ENCODE measurements at regions not wholly inside any gene's neighbourhood (a gene's known extent, or its start where the extent isn't known, plus 50 kb on each side); places are given as distances from the start of the nearest gene placed in this dataset.

- Histone ChIP-seq H3K4me3 (ENCODE audit: low read depth, low read length) (no peak overlapping the region), H3K27me3 (ENCODE audit: control insufficient read depth, insufficient read depth, low read length) (no peaks in the 10 kb centered on the region), H3K9me3 (ENCODE audit: control insufficient read depth, insufficient read depth, low read length) (no peaks in the 10 kb centered on the region), H3K27ac (ENCODE audit: low read depth, low read length) (no peak overlapping the region), H3K36me3 (ENCODE audit: control insufficient read depth, insufficient read depth, low read length) (no peaks in the 10 kb centered on the region), H3K4me1 (ENCODE audit: control insufficient read depth, insufficient read depth, low read length) (no peaks in the 10 kb centered on the region)
- DNase-seq (ENCODE audit: low read depth in 4 of 6, low spot score in 6 of 6), result peak in 1 of 6 donors; percentile 61
- no CpG with 5 or more reads among the region's 3 CpGs for WGBS (ENCODE audit: insufficient coverage)
Measured at GRCh38 chr6:91523511-91523910, 936.6 kb upstream of the MAP3K7 start.

- H3K4me3 ChIP-seq (ENCODE audit: low read depth, low read length), result no peak overlapping the region
- no peaks in the 10 kb centered on the region for H3K36me3 ChIP-seq (ENCODE audit: control insufficient read depth, insufficient read depth, low read length)
- no peaks in the 10 kb centered on the region for H3K27me3 ChIP-seq (ENCODE audit: control insufficient read depth, insufficient read depth, low read length)
- DNase-seq (ENCODE audit: low read depth in 4 of 6, low spot score in 6 of 6), result no peak
- H3K9me3 ChIP-seq (ENCODE audit: control insufficient read depth, insufficient read depth, low read length), result no peaks in the 10 kb centered on the region
- H3K4me1 ChIP-seq (ENCODE audit: control insufficient read depth, insufficient read depth, low read length), result no peaks in the 10 kb centered on the region
- H3K27ac ChIP-seq (ENCODE audit: low read depth, low read length), result no peak overlapping the region
Measured at GRCh38 chr6:91521999-91522398, 935.1 kb upstream of the MAP3K7 start.

GRCh38 chr6:91509711-91510110 is 922.8 kb upstream of the MAP3K7 start:
- Histone ChIP-seq H3K9me3 (ENCODE audit: control insufficient read depth, insufficient read depth, low read length) (no peaks in the 10 kb centered on the region), H3K27me3 (ENCODE audit: control insufficient read depth, insufficient read depth, low read length) (no peaks in the 10 kb centered on the region), H3K4me3 (ENCODE audit: low read depth, low read length) (no peak overlapping the region), H3K36me3 (ENCODE audit: control insufficient read depth, insufficient read depth, low read length) (no peaks in the 10 kb centered on the region), H3K4me1 (ENCODE audit: control insufficient read depth, insufficient read depth, low read length) (no peaks in the 10 kb centered on the region), H3K27ac (ENCODE audit: low read depth, low read length) (no peak overlapping the region)
- DNase-seq (ENCODE audit: low read depth in 4 of 6, low spot score in 6 of 6), result no peak
- WGBS (ENCODE audit: insufficient coverage), result 100% methylated on average over 1 of the region's 2 CpGs

GRCh38 chr6:91509039-91509438 is 922.2 kb upstream of the MAP3K7 start:
- H3K27ac ChIP-seq (ENCODE audit: low read depth, low read length), result no peak overlapping the region
- no peak overlapping the region for H3K4me3 ChIP-seq (ENCODE audit: low read depth, low read length)
- H3K9me3 ChIP-seq (ENCODE audit: control insufficient read depth, insufficient read depth, low read length), result no peaks in the 10 kb centered on the region
- no peaks in the 10 kb centered on the region for H3K27me3 ChIP-seq (ENCODE audit: control insufficient read depth, insufficient read depth, low read length)
- no peak for DNase-seq (ENCODE audit: low read depth in 4 of 6, low spot score in 6 of 6)
- H3K36me3 ChIP-seq (ENCODE audit: control insufficient read depth, insufficient read depth, low read length), result no peaks in the 10 kb centered on the region
- no peaks in the 10 kb centered on the region for H3K4me1 ChIP-seq (ENCODE audit: control insufficient read depth, insufficient read depth, low read length)
- WGBS (ENCODE audit: insufficient coverage), result no CpG with 5 or more reads among the region's 2 CpGs

- WGBS (ENCODE audit: insufficient coverage), result no CpG with 5 or more reads among the region's 5 CpGs
- Histone ChIP-seq H3K36me3 (ENCODE audit: control insufficient read depth, insufficient read depth, low read length) (no peaks in the 10 kb centered on the region), H3K27ac (ENCODE audit: low read depth, low read length) (no peak overlapping the region), H3K4me3 (ENCODE audit: low read depth, low read length) (no peak overlapping the region), H3K4me1 (ENCODE audit: control insufficient read depth, insufficient read depth, low read length) (no peaks in the 10 kb centered on the region), H3K9me3 (ENCODE audit: control insufficient read depth, insufficient read depth, low read length) (no peaks in the 10 kb centered on the region), H3K27me3 (ENCODE audit: control insufficient read depth, insufficient read depth, low read length) (no peaks in the 10 kb centered on the region)
- DNase-seq (ENCODE audit: low read depth in 4 of 6, low spot score in 6 of 6), result no peak
Measured at GRCh38 chr6:91506509-91506908, 919.6 kb upstream of the MAP3K7 start.

GRCh38 chr6:91505199-91505598 is 918.3 kb upstream of the MAP3K7 start:
- no peaks in the 10 kb centered on the region for H3K36me3 ChIP-seq (ENCODE audit: control insufficient read depth, insufficient read depth, low read length)
- H3K27ac ChIP-seq (ENCODE audit: low read depth, low read length), result no peak overlapping the region
- no peaks in the 10 kb centered on the region for H3K27me3 ChIP-seq (ENCODE audit: control insufficient read depth, insufficient read depth, low read length)
- H3K4me1 ChIP-seq (ENCODE audit: control insufficient read depth, insufficient read depth, low read length), result no peaks in the 10 kb centered on the region
- DNase-seq (ENCODE audit: low read depth in 4 of 6, low spot score in 6 of 6), result no peak
- H3K9me3 ChIP-seq (ENCODE audit: control insufficient read depth, insufficient read depth, low read length), result no peaks in the 10 kb centered on the region
- no peak overlapping the region for H3K4me3 ChIP-seq (ENCODE audit: low read depth, low read length)

- peak in 2 of 6 donors; percentile 11 to 77 for DNase-seq (ENCODE audit: low read depth in 4 of 6, low spot score in 6 of 6)
- no peaks in the 10 kb centered on the region for H3K36me3 ChIP-seq (ENCODE audit: control insufficient read depth, insufficient read depth, low read length)
- H3K27me3 ChIP-seq (ENCODE audit: control insufficient read depth, insufficient read depth, low read length), result no peaks in the 10 kb centered on the region
- H3K4me1 ChIP-seq (ENCODE audit: control insufficient read depth, insufficient read depth, low read length), result no peaks in the 10 kb centered on the region
- no peak overlapping the region for H3K27ac ChIP-seq (ENCODE audit: low read depth, low read length)
- H3K9me3 ChIP-seq (ENCODE audit: control insufficient read depth, insufficient read depth, low read length), result no peaks in the 10 kb centered on the region
- H3K4me3 ChIP-seq (ENCODE audit: low read depth, low read length), result no peak overlapping the region
- WGBS (ENCODE audit: insufficient coverage), result 83% methylated on average over 1 of the region's 4 CpGs
Measured at GRCh38 chr6:91501930-91502329, 915.1 kb upstream of the MAP3K7 start.

- Histone ChIP-seq H3K9me3 (ENCODE audit: control insufficient read depth, insufficient read depth, low read length) (no peaks in the 10 kb centered on the region), H3K27me3 (ENCODE audit: control insufficient read depth, insufficient read depth, low read length) (no peaks in the 10 kb centered on the region), H3K4me3 (ENCODE audit: low read depth, low read length) (no peak overlapping the region), H3K4me1 (ENCODE audit: control insufficient read depth, insufficient read depth, low read length) (no peaks in the 10 kb centered on the region), H3K36me3 (ENCODE audit: control insufficient read depth, insufficient read depth, low read length) (no peaks in the 10 kb centered on the region), H3K27ac (ENCODE audit: low read depth, low read length) (no peak overlapping the region)
- no CpG with 5 or more reads among the region's 1 CpG for WGBS (ENCODE audit: insufficient coverage)
- no peak for DNase-seq (ENCODE audit: low read depth in 4 of 6, low spot score in 6 of 6)
Measured at GRCh38 chr6:91500689-91501303, 913.9 kb upstream of the MAP3K7 start.

- Histone ChIP-seq H3K27me3 (ENCODE audit: control insufficient read depth, insufficient read depth, low read length) (no peaks in the 10 kb centered on the region), H3K27ac (ENCODE audit: low read depth, low read length) (no peak overlapping the region), H3K36me3 (ENCODE audit: control insufficient read depth, insufficient read depth, low read length) (no peaks in the 10 kb centered on the region), H3K9me3 (ENCODE audit: control insufficient read depth, insufficient read depth, low read length) (no peaks in the 10 kb centered on the region), H3K4me1 (ENCODE audit: control insufficient read depth, insufficient read depth, low read length) (no peaks in the 10 kb centered on the region), H3K4me3 (ENCODE audit: low read depth, low read length) (no peak overlapping the region)
- no peak for DNase-seq (ENCODE audit: low read depth in 4 of 6, low spot score in 6 of 6)
- WGBS (ENCODE audit: insufficient coverage), result 100% methylated on average over 1 of the region's 1 CpG
Measured at GRCh38 chr6:91498576-91498975, 911.7 kb upstream of the MAP3K7 start.

- Histone ChIP-seq H3K4me1 (ENCODE audit: control insufficient read depth, insufficient read depth, low read length) (no peaks in the 10 kb centered on the region), H3K27ac (ENCODE audit: low read depth, low read length) (no peak overlapping the region), H3K27me3 (ENCODE audit: control insufficient read depth, insufficient read depth, low read length) (no peaks in the 10 kb centered on the region), H3K4me3 (ENCODE audit: low read depth, low read length) (no peak overlapping the region), H3K36me3 (ENCODE audit: control insufficient read depth, insufficient read depth, low read length) (no peaks in the 10 kb centered on the region), H3K9me3 (ENCODE audit: control insufficient read depth, insufficient read depth, low read length) (no peaks in the 10 kb centered on the region)
- DNase-seq (ENCODE audit: low read depth in 4 of 6, low spot score in 6 of 6), result no peak
- no CpG with 5 or more reads among the region's 1 CpG for WGBS (ENCODE audit: insufficient coverage)
Measured at GRCh38 chr6:91497770-91498169, 910.9 kb upstream of the MAP3K7 start.
